ENCODE measurements at regions not wholly inside any gene's neighbourhood (a gene's known extent, or its start where the extent isn't known, plus 50 kb on each side); places are given as distances from the start of the nearest gene placed in this dataset.
A peak's percentile ranks its signal among the peaks of the same experiment; 100 is the strongest.

GRCh38 chr13:40476175-40476958, 190.1 kb downstream of the FOXO1 start:
- no peak for DNase-seq (ENCODE audit: low spot score)
- Histone ChIP-seq H3K18ac (ENCODE audit: low read length) (peak overlapping the region; percentile 39), H4K8ac (ENCODE audit: low read depth, low read length) (no peak overlapping the region), H3K4me1 (ENCODE audit: control insufficient read depth in 2 of 2, insufficient read depth in 1 of 2, low read depth in 1 of 2, low read length in 2 of 2) (peaks cover 9 to 18% of the 10 kb centered on the region in 2 donors), H2BK5ac (ENCODE audit: low read length) (no peak overlapping the region), H2BK12ac (ENCODE audit: low read length) (no peak overlapping the region), H2AFZ (ENCODE audit: low read length) (peak overlapping the region; percentile 47), H3K27ac (replicated peaks; ENCODE audit: low read length) (no peak overlapping the region), H3K27me3 (ENCODE audit: control insufficient read depth in 3 of 3, insufficient read depth in 3 of 3, low read depth in 1 of 3, low read length in 3 of 3) (no peaks in the 10 kb centered on the region), H3K36me3 (replicated peaks in 1 of 2; ENCODE audit: control insufficient read depth in 2 of 2, insufficient read depth in 2 of 2, low read length in 2 of 2) (no peaks in the 10 kb centered on the region), H2BK15ac (ENCODE audit: low read length) (no peak overlapping the region), H2AK5ac (ENCODE audit: low read depth, low read length) (no peak overlapping the region), H4K91ac (ENCODE audit: low read depth, low read length, poor library complexity) (no peak overlapping the region), H2BK120ac (ENCODE audit: low read depth, low read length) (no peak overlapping the region), H3K4ac (ENCODE audit: low read length) (no peak overlapping the region), H3K79me1 (ENCODE audit: low read depth, low read length) (no peaks in the 10 kb centered on the region), H3K14ac (ENCODE audit: low read length) (no peak overlapping the region), H3K4me3 (ENCODE audit: low read length in 2 of 2) (no peak overlapping the region), H3K9ac (ENCODE audit: low read depth, low read length, poor library complexity) (no peak overlapping the region), H3K4me2 (ENCODE audit: insufficient read depth, low read length, poor library complexity, severe bottlenecking) (no peak overlapping the region), H3K9me3 (replicated peaks in 1 of 2; ENCODE audit: control insufficient read depth in 2 of 2, insufficient read depth in 1 of 2, low read depth in 1 of 2, low read length in 2 of 2) (peaks cover 0 to 9% of the 10 kb centered on the region in 2 donors), H3K23ac (ENCODE audit: low read depth, low read length, poor library complexity) (no peak overlapping the region)
- WGBS, 2 donors (ENCODE audit: extremely low coverage in 2 of 2, insufficient read length in 2 of 2, insufficient replicate concordance in 1 of 2) = no CpG with 5 or more reads among the region's 4 CpGs

GRCh38 chr13:40477623-40478608, 188.5 kb downstream of the FOXO1 start:
- Histone ChIP-seq H2BK5ac (ENCODE audit: low read length) (no peak overlapping the region), H3K79me1 (ENCODE audit: low read depth, low read length) (no peaks in the 10 kb centered on the region), H3K4me3 (ENCODE audit: low read length in 2 of 2) (no peak overlapping the region), H3K14ac (ENCODE audit: low read length) (no peak overlapping the region), H3K23ac (ENCODE audit: low read depth, low read length, poor library complexity) (no peak overlapping the region), H3K18ac (ENCODE audit: low read length) (peak overlapping the region; percentile 23), H3K4ac (ENCODE audit: low read length) (no peak overlapping the region), H2AFZ (ENCODE audit: low read length) (peak overlapping the region; percentile 89), H4K8ac (ENCODE audit: low read depth, low read length) (no peak overlapping the region), H4K91ac (ENCODE audit: low read depth, low read length, poor library complexity) (no peak overlapping the region), H2BK12ac (ENCODE audit: low read length) (no peak overlapping the region), H2BK120ac (ENCODE audit: low read depth, low read length) (no peak overlapping the region), H3K9ac (ENCODE audit: low read depth, low read length, poor library complexity) (no peak overlapping the region), H3K4me2 (ENCODE audit: insufficient read depth, low read length, poor library complexity, severe bottlenecking) (no peak overlapping the region), H3K27me3 (ENCODE audit: control insufficient read depth in 3 of 3, insufficient read depth in 3 of 3, low read depth in 1 of 3, low read length in 3 of 3) (no peaks in the 10 kb centered on the region), H3K27ac (replicated peaks; ENCODE audit: low read length) (no peak overlapping the region), H3K9me3 (replicated peaks in 1 of 2; ENCODE audit: control insufficient read depth in 2 of 2, insufficient read depth in 1 of 2, low read depth in 1 of 2, low read length in 2 of 2) (no peaks in the 10 kb centered on the region), H3K4me1 (ENCODE audit: control insufficient read depth in 2 of 2, insufficient read depth in 1 of 2, low read depth in 1 of 2, low read length in 2 of 2) (peaks cover 9 to 18% of the 10 kb centered on the region in 2 donors), H2BK15ac (ENCODE audit: low read length) (no peak overlapping the region), H2AK5ac (ENCODE audit: low read depth, low read length) (no peak overlapping the region), H3K36me3 (replicated peaks in 1 of 2; ENCODE audit: control insufficient read depth in 2 of 2, insufficient read depth in 2 of 2, low read length in 2 of 2) (no peaks in the 10 kb centered on the region)
- no CpG with 5 or more reads among the region's 17 CpGs for WGBS, 2 donors (ENCODE audit: extremely low coverage in 2 of 2, insufficient read length in 2 of 2, insufficient replicate concordance in 1 of 2)
- DNase-seq (ENCODE audit: low spot score) = no peak

- Histone ChIP-seq H3K4ac (ENCODE audit: low read length) (no peak overlapping the region), H2BK12ac (ENCODE audit: low read length) (no peak overlapping the region), H3K79me1 (ENCODE audit: low read depth, low read length) (no peaks in the 10 kb centered on the region), H2AK5ac (ENCODE audit: low read depth, low read length) (no peak overlapping the region), H2BK15ac (ENCODE audit: low read length) (no peak overlapping the region), H3K36me3 (replicated peaks in 1 of 2; ENCODE audit: control insufficient read depth in 2 of 2, insufficient read depth in 2 of 2, low read length in 2 of 2) (no peaks in the 10 kb centered on the region), H3K9me3 (replicated peaks in 1 of 2; ENCODE audit: control insufficient read depth in 2 of 2, insufficient read depth in 1 of 2, low read depth in 1 of 2, low read length in 2 of 2) (no peaks in the 10 kb centered on the region), H3K27ac (replicated peaks; ENCODE audit: low read length) (no peak overlapping the region), H3K4me3 (ENCODE audit: low read length in 2 of 2) (no peak overlapping the region), H3K4me2 (ENCODE audit: insufficient read depth, low read length, poor library complexity, severe bottlenecking) (no peak overlapping the region), H3K18ac (ENCODE audit: low read length) (no peak overlapping the region), H3K9ac (ENCODE audit: low read depth, low read length, poor library complexity) (no peak overlapping the region), H3K27me3 (ENCODE audit: control insufficient read depth in 3 of 3, insufficient read depth in 3 of 3, low read depth in 1 of 3, low read length in 3 of 3) (no peaks in the 10 kb centered on the region), H3K14ac (ENCODE audit: low read length) (peak overlapping the region; percentile 77), H2BK120ac (ENCODE audit: low read depth, low read length) (no peak overlapping the region), H4K8ac (ENCODE audit: low read depth, low read length) (no peak overlapping the region), H2AFZ (ENCODE audit: low read length) (no peak overlapping the region), H4K91ac (ENCODE audit: low read depth, low read length, poor library complexity) (no peak overlapping the region), H2BK5ac (ENCODE audit: low read length) (no peak overlapping the region), H3K4me1 (ENCODE audit: control insufficient read depth in 2 of 2, insufficient read depth in 1 of 2, low read depth in 1 of 2, low read length in 2 of 2) (peaks cover 9 to 18% of the 10 kb centered on the region in 2 donors), H3K23ac (ENCODE audit: low read depth, low read length, poor library complexity) (no peak overlapping the region)
- no CpG with 5 or more reads among the region's 7 CpGs for WGBS, 2 donors (ENCODE audit: extremely low coverage in 2 of 2, insufficient read length in 2 of 2, insufficient replicate concordance in 1 of 2)
- no peak for DNase-seq (ENCODE audit: low spot score)
Observed at GRCh38 chr13:40478775-40479174, 187.7 kb downstream of the FOXO1 start.

Measured in neuronal stem cell (in vitro differentiated cells).